ENCODE measurements at regions not wholly inside any gene's neighbourhood (a gene's known extent, or its start where the extent isn't known, plus 50 kb on each side); places are given as distances from the start of the nearest gene placed in this dataset.

GRCh38 chr1:214793708-214794107 lies 190.7 kb downstream of the CENPF start:
- no CpG with 5 or more reads among the region's 2 CpGs for WGBS, 2 experiments (ENCODE audit: extremely low coverage in 2 of 2, insufficient read length in 1 of 2)
- H3K4me2 ChIP-seq (ENCODE audit: low read depth, low read length): no peak overlapping the region
- H3K4me3 ChIP-seq (ENCODE audit: insufficient read depth, low read depth, low read length): no peak overlapping the region
- no peak overlapping the region for H3K4ac ChIP-seq (ENCODE audit: low read depth, low read length)
- H3K4me1 ChIP-seq (ENCODE audit: control insufficient read depth, insufficient read depth, low read length): 0 out of 2 replicates have a peak, but pooled peaks cover 2% of the 10 kb centered on the region
- no peak overlapping the region for H4K8ac ChIP-seq (ENCODE audit: low read depth in 2 of 2, low read length in 2 of 2)
- H3K36me3 ChIP-seq (ENCODE audit: control insufficient read depth, insufficient read depth, low read length): no peaks in the 10 kb centered on the region
- H2BK5ac ChIP-seq (ENCODE audit: low read depth, low read length, poor library complexity, severe bottlenecking): no peak overlapping the region
- TF ChIP-seq ELK1 (IDR thresholded peaks at IDR 0.05; ENCODE audit: borderline replicate concordance, low read depth, low read length): no peak
- peak; percentile 93 for TF ChIP-seq CEBPB (IDR thresholded peaks at IDR 0.05; ENCODE audit: low read depth, low read length)
- no peak overlapping the region for H3K18ac ChIP-seq (ENCODE audit: low read depth, low read length)
- H3K9me1 ChIP-seq (ENCODE audit: insufficient read depth, low read length): no peaks in the 10 kb centered on the region
- no peaks in the 10 kb centered on the region for H3K79me1 ChIP-seq (ENCODE audit: low read depth in 1 of 2, low read length in 2 of 2)
- no peaks in the 10 kb centered on the region for H3K27me3 ChIP-seq (ENCODE audit: control insufficient read depth, insufficient read depth, low read length)
- intact Hi-C loops (cut with micrococcal nuclease): loop anchor here (5.0 kb wide), 1 partner anchor 109 kb away; no protein-coding TSS in a partner anchor
- no peaks in the 10 kb centered on the region for H3K9me3 ChIP-seq (ENCODE audit: control insufficient read depth, insufficient read depth, low read length)
- no peak overlapping the region for H3K23ac ChIP-seq (ENCODE audit: low read depth, low read length)
- DNase-seq (no peak), ATAC-seq (ENCODE audit: low read depth) (no peak)
- BruUV-seq (replicated peaks): no TSS peak
- POLR2A ChIA-PET (ENCODE audit: unreplicated experiment): no interaction called here
- no peak overlapping the region for H3K9ac ChIP-seq (ENCODE audit: low read depth, low read length)
- no peak overlapping the region for H2BK20ac ChIP-seq (ENCODE audit: low read depth, low read length)
- no peak overlapping the region for H4K5ac ChIP-seq (ENCODE audit: low read depth, low read length)
- H2BK120ac ChIP-seq (ENCODE audit: low read depth, low read length): no peak overlapping the region
- H2BK15ac ChIP-seq (ENCODE audit: low read depth, low read length): no peak overlapping the region
- H3K56ac ChIP-seq (ENCODE audit: extremely low read depth, insufficient read depth, low read length): no peak overlapping the region
- no peak overlapping the region for H3K14ac ChIP-seq (replicated peaks; ENCODE audit: low read depth, low read length)
- no peak overlapping the region for H2AK5ac ChIP-seq (ENCODE audit: low read depth, low read length)
- no peaks in the 10 kb centered on the region for H4K20me1 ChIP-seq (ENCODE audit: insufficient read depth, low read length)
- no peak overlapping the region for H4K91ac ChIP-seq (ENCODE audit: insufficient read depth, low read depth, low read length)
- dilution Hi-C loops (cut with HindIII; ENCODE audit: low sequenced_read_pairs, unreplicated experiment): no loop called here
- in situ Hi-C loops (cut with MboI; ENCODE audit: low sequenced_read_pairs): no loop called here
- H2AFZ ChIP-seq (replicated peaks; ENCODE audit: low read length, poor library complexity): no peak overlapping the region
- CTCF ChIA-PET: no interaction called here
- H3K27ac ChIP-seq (ENCODE audit: insufficient read depth, low read length): no peak overlapping the region
- no peak overlapping the region for H2AK9ac ChIP-seq (replicated peaks; ENCODE audit: low read depth, low read length, poor library complexity)

All from IMR-90 (cell line).